NCI-H510A (cell line): ENCODE measurements at regions not wholly inside any gene's neighbourhood (a gene's known extent, or its start where the extent isn't known, plus 50 kb on each side); places are given as distances from the start of the nearest gene placed in this dataset.

Experiments used
- DNase-seq: peaks from one replicate; lab custom pipeline; 2025; lab: John Stamatoyannopoulos, UW

- DNase-seq, result no peak
Measured at GRCh38 chr4:44817930-44818329, 91.6 kb upstream of the GNPDA2 start.

- DNase-seq, result no peak
Measured at GRCh38 chr4:44806071-44806470, 79.7 kb upstream of the GNPDA2 start.

- DNase-seq, result no peak
Measured at GRCh38 chr4:44804301-44804700, 77.9 kb upstream of the GNPDA2 start.

GRCh38 chr4:44801384-44801783 lies 75.0 kb upstream of the GNPDA2 start:
- DNase-seq, result no peak

DNA sequence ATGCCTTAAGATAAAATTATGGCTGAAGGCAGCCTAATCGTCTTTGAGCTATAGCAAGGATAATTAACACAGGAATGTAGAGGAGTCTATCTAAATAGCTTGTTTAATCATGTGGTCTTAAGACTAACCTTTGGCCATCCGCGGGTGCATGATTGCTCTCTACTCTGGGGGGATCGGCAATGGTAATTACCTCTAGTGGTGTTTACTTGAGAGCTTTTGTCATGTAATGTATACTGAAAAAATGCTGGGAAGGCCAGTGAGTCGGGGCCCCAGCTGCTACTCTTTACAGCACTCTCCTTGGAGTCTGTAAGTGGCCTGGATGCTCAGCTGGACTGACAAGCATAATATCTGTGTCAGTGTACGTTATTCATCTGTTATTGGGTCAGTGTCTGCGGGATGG lies 65.5 kb upstream of the GNPDA2 start:
- no peak for DNase-seq

GRCh38 chr4:44777115-44777514 lies 50.8 kb upstream of the GNPDA2 start:
- no peak for DNase-seq
